ENCODE measurements at regions not wholly inside any gene's neighbourhood (a gene's known extent, or its start where the extent isn't known, plus 50 kb on each side); places are given as distances from the start of the nearest gene placed in this dataset.

GRCh38 chr22:22421392-22421791 lies 87.2 kb downstream of the ZNF280B start:
- Histone ChIP-seq H3K27me3 (ENCODE audit: control insufficient read depth, insufficient read depth, low read length) (peaks cover 9% of the 10 kb centered on the region), H3K9me3 (ENCODE audit: control insufficient read depth, insufficient read depth, low read length) (no peaks in the 10 kb centered on the region), H3K4me3 (ENCODE audit: low read depth, low read length) (no peak overlapping the region), H3K27ac (ENCODE audit: low read depth, low read length) (no peak overlapping the region)
- DNase-seq (ENCODE audit: low read depth, low spot score), result no peak
- ChIA-PET POLR2A (no interaction called here), CTCF (interaction anchor here (1.1 to 3.1 kb wide), 7 partner anchors 10 to 437 kb away, joined by 3 to 39 read pairs (median 4); partner anchors contain the start of gene ZNF280A)
- no peak for TF ChIP-seq CTCF (IDR thresholded peaks at IDR 0.05; ENCODE audit: low read depth, low read length)

GRCh38 chr22:22422629-22423112 lies 85.9 kb downstream of the ZNF280B start:
- no peak overlapping the region for H3K27ac ChIP-seq (ENCODE audit: low read depth, low read length)
- POLR2A ChIA-PET, result no interaction called here

GRCh38 chr22:22423681-22424080 lies 84.9 kb downstream of the ZNF280B start:
- CTCF ChIA-PET, result interaction anchor here (1.9 to 2.7 kb wide), 2 partner anchors 19 to 216 kb away, joined by 13 to 25 read pairs; no protein-coding TSS in a partner anchor
- H3K4me3 ChIP-seq (ENCODE audit: low read depth, low read length), result no peak overlapping the region
- no peak for DNase-seq (ENCODE audit: low read depth, low spot score)
- TF ChIP-seq CTCF (IDR thresholded peaks at IDR 0.05; ENCODE audit: low read depth, low read length), result no peak
- no peaks in the 10 kb centered on the region for H3K9me3 ChIP-seq (ENCODE audit: control insufficient read depth, insufficient read depth, low read length)
- H3K27me3 ChIP-seq (ENCODE audit: control insufficient read depth, insufficient read depth, low read length), result peaks cover 6% of the 10 kb centered on the region
- no peak overlapping the region for H3K27ac ChIP-seq (ENCODE audit: low read depth, low read length)
- POLR2A ChIA-PET, result no interaction called here

More at GRCh38 chr22:22422629-22423112, 85.9 kb downstream of the ZNF280B start:
- Histone ChIP-seq H3K9me3 (ENCODE audit: control insufficient read depth, insufficient read depth, low read length) (no peaks in the 10 kb centered on the region), H3K4me3 (ENCODE audit: low read depth, low read length) (no peak overlapping the region), H3K27me3 (ENCODE audit: control insufficient read depth, insufficient read depth, low read length) (peaks cover 4% of the 10 kb centered on the region)
- TF ChIP-seq CTCF (IDR thresholded peaks at IDR 0.05; ENCODE audit: low read depth, low read length), result peak; percentile 93
- peak; percentile 11 for DNase-seq (ENCODE audit: low read depth, low spot score)
- CTCF ChIA-PET, result interaction anchor here (0.6 to 3.1 kb wide), 23 partner anchors 9 to 221 kb away, joined by 3 to 39 read pairs (median 4); partner anchors contain the start of gene ZNF280B

- no peak overlapping the region for H3K27ac ChIP-seq (ENCODE audit: low read depth, low read length)
Observed at GRCh38 chr22:22424210-22424800, 84.2 kb downstream of the ZNF280B start.

More at GRCh38 chr22:22424210-22424800, 84.2 kb downstream of the ZNF280B start:
- POLR2A ChIA-PET, result no interaction called here
- TF ChIP-seq CTCF (IDR thresholded peaks at IDR 0.05; ENCODE audit: low read depth, low read length), result no peak
- H3K4me3 ChIP-seq (ENCODE audit: low read depth, low read length), result no peak overlapping the region
- no peak for DNase-seq (ENCODE audit: low read depth, low spot score)
- H3K9me3 ChIP-seq (ENCODE audit: control insufficient read depth, insufficient read depth, low read length), result no peaks in the 10 kb centered on the region
- H3K27me3 ChIP-seq (ENCODE audit: control insufficient read depth, insufficient read depth, low read length), result peaks cover 9% of the 10 kb centered on the region
- CTCF ChIA-PET, result interaction anchor here (0.5 to 1.4 kb wide), 2 partner anchors 10 to 318 kb away, joined by 3 to 7 read pairs; no protein-coding TSS in a partner anchor
